HEK293 (cell line): ENCODE measurements at regions not wholly inside any gene's neighbourhood (a gene's known extent, or its start where the extent isn't known, plus 50 kb on each side); places are given as distances from the start of the nearest gene placed in this dataset.

Experiments
- CTCF ChIA-PET: fragments of 350-600 bp; formaldehyde crosslinking; extraction: SDS; loops from one replicate; lab custom pipeline; 2021; ENCODE audit warnings: antibody characterized with exemption; lab: Yijun Ruan, JAX
- POLR2A ChIA-PET: fragments of 300-600 bp; formaldehyde crosslinking; extraction: SDS; loops from one replicate; lab custom pipeline; 2020; ENCODE audit warnings: antibody characterized with exemption, inconsistent platforms; lab: Yijun Ruan, JAX
- H3K27ac ChIP-seq: fragments of 200-500 bp; sonication (Bioruptor generic); 2 replicates; pipeline ENCODE4 v1.5.1; 2014; ENCODE audit warnings: low read depth, low read length, control low read depth, inconsistent platforms; ENCODE audit errors: extremely low read depth
- H3K36me3 ChIP-seq, 2 experiments: fragments of 200-500 bp in 1 of 2; sonication (Bioruptor generic) in 1 of 2; 1 replicate in 1 of 2; 2 replicates in 1 of 2; pipeline ENCODE4 v1.5.1; 2014 to 2017; ENCODE audit warnings: inconsistent platforms in 2 of 2, low read length in 2 of 2; ENCODE audit not compliant: control insufficient read depth in 2 of 2, insufficient read depth in 1 of 2
- H3K4me1 ChIP-seq: fragments of 200-500 bp; sonication (Bioruptor generic); 2 replicates; pipeline ENCODE4 v1.5.1; 2014; ENCODE audit warnings: mild to moderate bottlenecking, low read length, inconsistent platforms; ENCODE audit not compliant: control insufficient read depth, insufficient read depth
- H3K4me3 ChIP-seq: 2 replicates; pipeline ENCODE4 v1.5.1; 2011; ENCODE audit warnings: low read depth, mild to moderate bottlenecking, control low read depth, low read length, moderate library complexity
- H3K9me3 ChIP-seq: fragments of 200-500 bp; sonication (Bioruptor generic); 2 replicates; pipeline ENCODE4 v1.5.1; 2014; ENCODE audit warnings: low read depth, low read length, inconsistent platforms; ENCODE audit not compliant: control insufficient read depth, insufficient read depth
- CTCF ChIP-seq: fragments of 450-650 bp; formaldehyde crosslinking; IDR thresholded peaks from 2 replicates; pipeline ENCODE4 v1.5.1; 2016; ENCODE audit warnings: missing biosample characterization, missing genetic modification characterization
- HOXD13 ChIP-seq: sonication (generic); formaldehyde crosslinking; IDR thresholded peaks from 2 replicates; pipeline ENCODE4 v1.8.0; 2022; ENCODE audit warnings: missing genetic modification reagents, borderline replicate concordance
- KLF9 ChIP-seq: fragments of 450-650 bp; formaldehyde crosslinking; IDR thresholded peaks from 2 replicates; pipeline ENCODE4 v1.5.1; 2016; ENCODE audit warnings: missing biosample characterization, missing genetic modification characterization, low read depth
- SP3 ChIP-seq: fragments of 450-650 bp; formaldehyde crosslinking; IDR thresholded peaks from 2 replicates; pipeline ENCODE4 v1.5.1; 2016; ENCODE audit warnings: missing biosample characterization, missing genetic modification characterization
- YY1 ChIP-seq: fragments of 450-650 bp; formaldehyde crosslinking; IDR thresholded peaks from 2 replicates; pipeline ENCODE4 v1.5.1; 2018; ENCODE audit warnings: missing biosample characterization, missing genetic modification characterization
- ZBTB10 ChIP-seq: fragments of 450-650 bp; formaldehyde crosslinking; IDR thresholded peaks from 2 replicates; pipeline ENCODE4 v1.5.1; 2016; ENCODE audit warnings: missing biosample characterization, missing genetic modification characterization
- ZBTB20 ChIP-seq: fragments of 450-650 bp; formaldehyde crosslinking; IDR thresholded peaks from 2 replicates; pipeline ENCODE4 v1.5.1; 2016; ENCODE audit warnings: missing biosample characterization, missing genetic modification characterization
- ZFP3 ChIP-seq: fragments of 450-650 bp; formaldehyde crosslinking; IDR thresholded peaks from 2 replicates; pipeline ENCODE4 v1.5.1; 2016; ENCODE audit warnings: low read depth, missing biosample characterization, missing genetic modification characterization
- ZFP69B ChIP-seq: fragments of 450-650 bp; formaldehyde crosslinking; IDR thresholded peaks from 2 replicates; pipeline ENCODE4 v1.5.1; 2016; ENCODE audit warnings: missing biosample characterization, missing genetic modification characterization
- ZNF157 ChIP-seq: fragments of 450-650 bp; formaldehyde crosslinking; IDR thresholded peaks from 2 replicates; pipeline ENCODE4 v1.5.1; 2016; ENCODE audit warnings: missing biosample characterization, missing genetic modification characterization
- ZNF248 ChIP-seq: fragments of 450-650 bp; formaldehyde crosslinking; IDR thresholded peaks from 2 replicates; pipeline ENCODE4 v1.5.1; 2017; ENCODE audit warnings: missing biosample characterization, missing genetic modification characterization
- ZNF324 ChIP-seq: fragments of 450-650 bp; formaldehyde crosslinking; IDR thresholded peaks from 2 replicates; pipeline ENCODE4 v1.5.1; 2016; ENCODE audit warnings: missing biosample characterization, missing genetic modification characterization
- ZNF335 ChIP-seq: fragments of 450-650 bp; formaldehyde crosslinking; conservative IDR thresholded peaks from 2 replicates; pipeline ENCODE4 v1.5.1; 2016; ENCODE audit warnings: missing biosample characterization, missing genetic modification characterization
- ZNF518A ChIP-seq: fragments of 450-650 bp; formaldehyde crosslinking; conservative IDR thresholded peaks from 2 replicates; pipeline ENCODE4 v1.5.1; 2016; ENCODE audit warnings: low read depth, missing biosample characterization, missing genetic modification characterization
- ZNF521 ChIP-seq: fragments of 450-650 bp; formaldehyde crosslinking; IDR thresholded peaks from 2 replicates; pipeline ENCODE4 v1.5.1; 2017; ENCODE audit warnings: missing biosample characterization, mild to moderate bottlenecking, missing genetic modification characterization
- ZNF549 ChIP-seq: fragments of 450-650 bp; IDR thresholded peaks from 2 replicates; pipeline ENCODE4 v1.5.1; 2018; ENCODE audit warnings: missing biosample characterization, missing genetic modification characterization, mild to moderate bottlenecking, inconsistent platforms, moderate library complexity
- ZNF629 ChIP-seq: fragments of 450-650 bp; formaldehyde crosslinking; IDR thresholded peaks from 2 replicates; pipeline ENCODE4 v1.5.1; 2017; ENCODE audit warnings: missing biosample characterization, missing genetic modification characterization
- ZNF660 ChIP-seq: fragments of 450-650 bp; IDR thresholded peaks from 2 replicates; pipeline ENCODE4 v1.5.1; 2018; ENCODE audit warnings: missing biosample characterization, mild to moderate bottlenecking, missing genetic modification characterization
- ZNF670 ChIP-seq: fragments of 450-650 bp; formaldehyde crosslinking; IDR thresholded peaks from 2 replicates; pipeline ENCODE4 v1.5.1; 2016; ENCODE audit warnings: missing biosample characterization, missing genetic modification characterization, low read depth
- ZNF677 ChIP-seq: fragments of 450-650 bp; IDR thresholded peaks from 2 replicates; pipeline ENCODE4 v1.5.0; 2018; ENCODE audit warnings: missing biosample characterization, mild to moderate bottlenecking, missing genetic modification characterization, moderate library complexity
- ZSCAN16 ChIP-seq: fragments of 450-650 bp; formaldehyde crosslinking; IDR thresholded peaks from 2 replicates; pipeline ENCODE4 v1.5.1; 2016; ENCODE audit warnings: missing biosample characterization, missing genetic modification characterization

- H3K4me1 ChIP-seq: no peaks in the 10 kb centered on the region
- H3K36me3 ChIP-seq: no peaks in the 10 kb centered on the region
- ChIA-PET POLR2A (no interaction called here), CTCF (no interaction called here)
- H3K27ac ChIP-seq: no peak overlapping the region
- no peak for TF ChIP-seq ZFP69B
- TF ChIP-seq ZNF518A (tag by site-specific recombination): no peak
- TF ChIP-seq YY1: no peak
- no peak for TF ChIP-seq HOXD13 (CRISPR knock-in tag)
- TF ChIP-seq ZNF670: no peak
- no peak overlapping the region for H3K4me3 ChIP-seq
- no peaks in the 10 kb centered on the region for H3K9me3 ChIP-seq
Observed at GRCh38 chr12:105841840-105842239, 296.9 kb downstream of the NUAK1 start.

- H3K9me3 ChIP-seq: no peaks in the 10 kb centered on the region
- H3K36me3 ChIP-seq: no peaks in the 10 kb centered on the region
- TF ChIP-seq ZNF324 (no peak), ZNF549 (tag by site-specific recombination) (no peak), ZBTB20 (tag by site-specific recombination) (no peak), KLF9 (tag by site-specific recombination) (no peak), CTCF (tag by site-specific recombination) (no peak), ZNF521 (no peak)
- TF ChIP-seq, all 188 proteins: peak for 0
- POLR2A ChIA-PET: no interaction called here
- H3K4me3 ChIP-seq: no peak overlapping the region
- no peak overlapping the region for H3K27ac ChIP-seq
- CTCF ChIA-PET: interaction anchor here (0.7 kb wide), 1 partner anchor 14 kb away, joined by 3 read pairs; no protein-coding TSS in a partner anchor
- H3K4me1 ChIP-seq: no peaks in the 10 kb centered on the region
Observed at GRCh38 chr12:105843561-105843960, 295.2 kb downstream of the NUAK1 start.

GRCh38 chr12:105843986-105844760 is 294.6 kb downstream of the NUAK1 start:
- CTCF ChIA-PET: no interaction called here

More at GRCh38 chr12:105843986-105844760, 294.6 kb downstream of the NUAK1 start:
- Histone ChIP-seq H3K27ac (no peak overlapping the region), H3K4me1 (no peaks in the 10 kb centered on the region), H3K4me3 (no peak overlapping the region), H3K36me3 (no peaks in the 10 kb centered on the region), H3K9me3 (no peaks in the 10 kb centered on the region)
- TF ChIP-seq ZNF629: no peak
- no peak for TF ChIP-seq ZNF248 (tag by site-specific recombination)
- no peak for TF ChIP-seq ZBTB10 (tag by site-specific recombination)
- TF ChIP-seq ZNF335 (tag by site-specific recombination): no peak
- TF ChIP-seq ZNF157 (tag by site-specific recombination): no peak
- no peak for TF ChIP-seq SP3 (tag by site-specific recombination)
- no peak for TF ChIP-seq ZFP3 (tag by site-specific recombination)
- TF ChIP-seq ZNF677 (tag by site-specific recombination): no peak
- no peak for TF ChIP-seq ZNF660 (tag by site-specific recombination)
- TF ChIP-seq ZSCAN16 (tag by site-specific recombination): no peak
- POLR2A ChIA-PET: no interaction called here
